ENCODE measurements at regions not wholly inside any gene's neighbourhood (a gene's known extent, or its start where the extent isn't known, plus 50 kb on each side); places are given as distances from the start of the nearest gene placed in this dataset.

DNA sequence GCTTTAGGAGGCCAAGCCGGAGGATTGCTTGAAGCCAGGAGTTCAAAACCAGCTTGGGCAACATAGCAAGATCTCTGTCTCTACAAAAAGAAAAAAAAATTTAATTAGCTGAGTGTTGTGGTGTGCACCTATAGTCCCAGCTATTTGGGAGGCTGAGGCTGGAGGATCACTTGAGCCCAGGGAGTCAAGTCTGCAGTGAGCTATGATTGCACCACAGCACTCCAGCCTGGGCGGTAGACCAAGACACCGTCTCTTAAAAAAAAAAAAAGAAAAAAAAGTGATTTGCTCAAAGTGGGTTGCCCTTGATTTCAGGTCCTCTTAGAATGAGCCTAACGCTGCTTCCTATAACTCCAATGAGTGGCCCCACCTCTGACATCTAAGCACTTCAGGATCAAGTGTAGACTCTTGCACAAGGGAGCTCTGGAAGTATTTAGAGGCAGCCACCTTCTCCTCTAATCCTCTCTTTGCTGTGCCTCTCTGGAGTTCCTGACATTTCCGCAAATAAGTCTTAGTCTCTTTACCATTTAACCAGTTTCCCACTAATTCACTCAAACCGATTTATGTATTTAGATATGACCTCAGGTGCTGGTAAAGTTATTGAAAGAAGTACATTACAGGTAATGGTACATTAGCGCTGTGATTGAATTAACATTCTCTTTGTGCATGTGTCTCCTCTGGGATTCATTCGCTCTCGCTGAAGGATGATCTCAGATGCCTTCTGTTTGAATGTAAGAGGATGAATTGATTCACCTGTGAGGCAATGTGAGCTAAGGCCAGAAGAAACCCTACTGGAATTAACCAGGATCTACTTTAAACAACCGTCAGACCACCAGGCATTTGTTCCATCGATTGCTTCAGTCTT lies 60.8 kb upstream of the CELF2 start:
- no peaks in the 10 kb centered on the region for H3K27me3 ChIP-seq
- H3K27ac ChIP-seq = no peak overlapping the region
- no peak overlapping the region for H3K9ac ChIP-seq
- H3K4me2 ChIP-seq = no peak overlapping the region
- no peaks in the 10 kb centered on the region for H4K20me1 ChIP-seq (ENCODE audit: low read depth)
- H3K4me1 ChIP-seq = no peaks in the 10 kb centered on the region
- Mint-ChIP-seq H3K27ac (no peak overlapping the region), H3K36me3 (no peaks in the 10 kb centered on the region), H3K9me3 (no peaks in the 10 kb centered on the region), H3K4me1 (peaks cover 23% of the 10 kb centered on the region), H3K4me3 (no peak overlapping the region), H3K27me3 (ENCODE audit: insufficient read depth, low read depth) (peaks cover 7% of the 10 kb centered on the region)
- no peak overlapping the region for H2AFZ ChIP-seq (replicated peaks)
- H3F3A ChIP-seq (ENCODE audit: low read depth) = no peaks in the 10 kb centered on the region
- no peak for TF ChIP-seq EZH2phosphoT487 (IDR thresholded peaks at IDR 0.05)
- TF ChIP-seq EZH2 (IDR thresholded peaks at IDR 0.05) = no peak
- TF ChIP-seq, protein P1, sequence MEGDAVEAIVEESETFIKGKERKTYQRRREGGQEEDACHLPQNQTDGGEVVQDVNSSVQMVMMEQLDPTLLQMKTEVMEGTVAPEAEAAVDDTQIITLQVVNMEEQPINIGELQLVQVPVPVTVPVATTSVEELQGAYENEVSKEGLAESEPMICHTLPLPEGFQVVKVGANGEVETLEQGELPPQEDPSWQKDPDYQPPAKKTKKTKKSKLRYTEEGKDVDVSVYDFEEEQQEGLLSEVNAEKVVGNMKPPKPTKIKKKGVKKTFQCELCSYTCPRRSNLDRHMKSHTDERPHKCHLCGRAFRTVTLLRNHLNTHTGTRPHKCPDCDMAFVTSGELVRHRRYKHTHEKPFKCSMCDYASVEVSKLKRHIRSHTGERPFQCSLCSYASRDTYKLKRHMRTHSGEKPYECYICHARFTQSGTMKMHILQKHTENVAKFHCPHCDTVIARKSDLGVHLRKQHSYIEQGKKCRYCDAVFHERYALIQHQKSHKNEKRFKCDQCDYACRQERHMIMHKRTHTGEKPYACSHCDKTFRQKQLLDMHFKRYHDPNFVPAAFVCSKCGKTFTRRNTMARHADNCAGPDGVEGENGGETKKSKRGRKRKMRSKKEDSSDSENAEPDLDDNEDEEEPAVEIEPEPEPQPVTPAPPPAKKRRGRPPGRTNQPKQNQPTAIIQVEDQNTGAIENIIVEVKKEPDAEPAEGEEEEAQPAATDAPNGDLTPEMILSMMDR (IDR thresholded peaks at IDR 0.05) = no peak
- no peaks in the 10 kb centered on the region for H3K79me2 ChIP-seq (ENCODE audit: low read depth)
- no peak for DNase-seq (ENCODE audit: low spot score)
- H3K36me3 ChIP-seq = no peaks in the 10 kb centered on the region
- H3K9me3 ChIP-seq (ENCODE audit: low read depth) = no peaks in the 10 kb centered on the region
- H3K4me3 ChIP-seq = no peak overlapping the region

DNA sequence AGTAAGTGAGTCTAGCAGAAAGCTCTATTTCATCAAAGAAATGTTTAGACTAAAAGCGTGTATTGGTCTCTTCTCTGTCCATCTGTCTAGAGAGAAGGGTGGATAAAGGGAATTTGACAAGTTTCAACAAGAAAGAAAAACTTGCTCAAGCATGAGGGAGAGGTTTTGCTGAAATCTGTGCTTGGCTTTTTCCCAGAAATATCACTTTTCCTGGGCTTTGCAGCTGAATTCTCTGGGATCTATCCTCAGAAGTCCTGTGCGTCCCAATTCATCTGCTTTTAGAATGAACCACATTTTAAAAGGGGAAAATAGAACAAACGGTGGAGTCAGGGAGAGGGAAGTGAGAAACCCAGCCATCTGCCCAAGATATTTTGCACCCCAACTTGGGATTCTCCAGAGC lies 59.6 kb upstream of the CELF2 start:
- H2AFZ ChIP-seq (replicated peaks) = no peak overlapping the region
- H3K4me2 ChIP-seq = no peak overlapping the region
- peaks cover 6% of the 10 kb centered on the region for H3K27me3 Mint-ChIP-seq (ENCODE audit: insufficient read depth, low read depth)
- no peaks in the 10 kb centered on the region for H4K20me1 ChIP-seq (ENCODE audit: low read depth)
- H3K9me3 Mint-ChIP-seq = no peaks in the 10 kb centered on the region
- no peaks in the 10 kb centered on the region for H3K79me2 ChIP-seq (ENCODE audit: low read depth)
- H3K36me3 ChIP-seq = no peaks in the 10 kb centered on the region
- H3K4me3 Mint-ChIP-seq = no peak overlapping the region
- H3K4me1 ChIP-seq = no peaks in the 10 kb centered on the region
- DNase-seq (ENCODE audit: low spot score) = no peak
- H3K27ac ChIP-seq = no peak overlapping the region
- H3K9me3 ChIP-seq (ENCODE audit: low read depth) = no peaks in the 10 kb centered on the region
- H3K4me3 ChIP-seq = no peak overlapping the region
- H3K27me3 ChIP-seq = no peaks in the 10 kb centered on the region
- H3K36me3 Mint-ChIP-seq = no peaks in the 10 kb centered on the region
- TF ChIP-seq EZH2 (IDR thresholded peaks at IDR 0.05) (no peak), EZH2phosphoT487 (IDR thresholded peaks at IDR 0.05) (no peak)
- TF ChIP-seq, protein P1 (IDR thresholded peaks at IDR 0.05) = no peak
- H3K9ac ChIP-seq = no peak overlapping the region
- peaks cover 23% of the 10 kb centered on the region for H3K4me1 Mint-ChIP-seq
- no peaks in the 10 kb centered on the region for H3F3A ChIP-seq (ENCODE audit: low read depth)
- no peak overlapping the region for H3K27ac Mint-ChIP-seq

DNA sequence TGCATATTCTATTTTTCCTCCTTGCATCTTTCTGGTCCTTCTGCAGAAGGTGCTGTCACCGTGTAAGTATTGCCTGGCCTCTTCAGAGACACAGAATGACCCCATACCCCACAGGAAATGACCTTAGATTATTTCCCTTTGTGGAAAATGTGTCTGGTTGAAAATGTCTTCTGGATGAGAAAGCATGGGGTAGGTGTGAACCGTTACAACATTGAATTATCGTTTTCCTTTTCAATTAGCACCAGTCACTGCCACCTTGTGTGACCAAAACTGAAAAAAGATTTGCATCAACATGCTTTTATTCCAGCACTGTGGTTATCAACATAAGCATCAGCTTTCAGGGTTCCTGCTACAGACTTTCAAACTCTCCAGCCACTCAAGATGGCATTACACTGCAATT lies 58.0 kb upstream of the CELF2 start:
- no peaks in the 10 kb centered on the region for H3K36me3 Mint-ChIP-seq
- no peak overlapping the region for H3K4me3 ChIP-seq
- peaks cover 3% of the 10 kb centered on the region for H3K27me3 Mint-ChIP-seq (ENCODE audit: insufficient read depth, low read depth)
- H3K27ac ChIP-seq = no peak overlapping the region
- H3K27me3 ChIP-seq = no peaks in the 10 kb centered on the region
- no peak overlapping the region for H3K4me2 ChIP-seq
- H3K27ac Mint-ChIP-seq = peak overlapping the region; percentile 50
- H3F3A ChIP-seq (ENCODE audit: low read depth) = no peaks in the 10 kb centered on the region
- DNase-seq (ENCODE audit: low spot score) = no peak
- H3K9me3 ChIP-seq (ENCODE audit: low read depth) = no peaks in the 10 kb centered on the region
- no peaks in the 10 kb centered on the region for H4K20me1 ChIP-seq (ENCODE audit: low read depth)
- H3K79me2 ChIP-seq (ENCODE audit: low read depth) = no peaks in the 10 kb centered on the region
- no peak overlapping the region for H2AFZ ChIP-seq (replicated peaks)
- H3K9ac ChIP-seq = no peak overlapping the region
- no peaks in the 10 kb centered on the region for H3K36me3 ChIP-seq
- H3K4me3 Mint-ChIP-seq = no peak overlapping the region
- H3K4me1 ChIP-seq = no peaks in the 10 kb centered on the region
- no peaks in the 10 kb centered on the region for H3K9me3 Mint-ChIP-seq
- H3K4me1 Mint-ChIP-seq = peaks cover 23% of the 10 kb centered on the region
- TF ChIP-seq EZH2phosphoT487 (IDR thresholded peaks at IDR 0.05) (no peak), EZH2 (IDR thresholded peaks at IDR 0.05) (no peak)
- TF ChIP-seq, protein P1 (IDR thresholded peaks at IDR 0.05) = no peak

Data from neural progenitor cell (in vitro differentiated cells).